ENCODE measurements at regions not wholly inside any gene's neighbourhood (a gene's known extent, or its start where the extent isn't known, plus 50 kb on each side); places are given as distances from the start of the nearest gene placed in this dataset.

DNA sequence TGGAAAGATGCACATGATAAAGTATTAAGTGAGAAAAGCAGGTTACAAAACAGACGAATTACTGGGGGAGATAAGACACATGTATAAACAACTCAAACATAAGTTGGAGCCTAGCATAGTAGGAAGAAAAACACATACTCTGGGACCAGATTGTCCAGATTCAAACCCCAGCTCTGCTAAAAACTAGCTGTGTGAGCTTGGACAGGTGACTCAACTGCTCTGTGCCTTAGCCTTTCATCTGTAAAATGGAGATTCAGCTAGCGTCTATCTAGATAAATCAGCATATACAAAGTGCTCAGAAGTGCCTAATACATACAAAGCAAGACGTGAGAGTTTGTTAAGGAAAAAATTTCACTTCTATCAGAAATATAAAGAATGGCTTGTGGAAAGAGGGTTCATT is 254.0 kb upstream of the POU3F1 start:
- no peak for FAIRE-seq
- no peak overlapping the region for H3K4me2 ChIP-seq (ENCODE audit: insufficient read depth, low read length)
- BruUV-seq (replicated peaks), result no TSS peak
- ChIA-PET CTCF (interaction anchor here (1.1 kb wide), 1 partner anchor 9 kb away, joined by 3 read pairs; no protein-coding TSS in a partner anchor), POLR2A (no interaction called here)
- H3K36me3 ChIP-seq (ENCODE audit: control insufficient read depth in 2 of 2, extremely low read depth in 1 of 2, insufficient read depth in 2 of 2, low read length in 2 of 2), result no peaks in the 10 kb centered on the region
- no peak for TF ChIP-seq MYC (IDR thresholded peaks at IDR 0.05; ENCODE audit: low read depth, low read length)
- no peak for TF ChIP-seq POLR2A (IDR thresholded peaks at IDR 0.05; ENCODE audit: low read depth, low read length)
- no peaks in the 10 kb centered on the region for H4K20me1 ChIP-seq (replicated peaks; ENCODE audit: control insufficient read depth, extremely low read depth, insufficient read depth, low read length)
- no peaks in the 10 kb centered on the region for H3K79me2 ChIP-seq (ENCODE audit: control insufficient read depth, insufficient read depth, low read length)
- no peak overlapping the region for H2AFZ ChIP-seq (ENCODE audit: low read depth, low read length)
- H3K4me1 ChIP-seq (ENCODE audit: control insufficient read depth, extremely low read depth, insufficient read depth, low read length), result no peaks in the 10 kb centered on the region
- no peak overlapping the region for H3K4me3 ChIP-seq (replicated peaks in 1 of 3; ENCODE audit: insufficient read depth in 1 of 3, low read depth in 1 of 3, low read length in 3 of 3)
- no peaks in the 10 kb centered on the region for H3K9me3 ChIP-seq (replicated peaks; ENCODE audit: control insufficient read depth, insufficient read depth, low read length)
- peaks cover 0 to 3% of the 10 kb centered on the region in 2 experiments for H3K27me3 ChIP-seq (ENCODE audit: control insufficient read depth in 2 of 2, insufficient read depth in 2 of 2, low read length in 2 of 2)
- H3K27ac ChIP-seq (ENCODE audit: insufficient read depth, low read depth, low read length), result no peak overlapping the region
- no peak overlapping the region for H3K9ac ChIP-seq (replicated peaks; ENCODE audit: extremely low read depth, insufficient read depth, low read length)
- no peaks in the 10 kb centered on the region for H3K9me1 ChIP-seq (replicated peaks; ENCODE audit: control insufficient read depth, extremely low read depth, insufficient read depth, low read length)
- intact Hi-C loops (cut with micrococcal nuclease) (no loop called here), dilution Hi-C loops (cut with MboI; ENCODE audit: extremely low pct_ligation_motif_present, low sequenced_read_pairs) (no loop called here)
- DNase-seq (ENCODE audit: low read depth, low spot score), result no peak

- Histone ChIP-seq H4K20me1 (replicated peaks; ENCODE audit: control insufficient read depth, extremely low read depth, insufficient read depth, low read length) (no peaks in the 10 kb centered on the region), H3K9me3 (replicated peaks; ENCODE audit: control insufficient read depth, insufficient read depth, low read length) (no peaks in the 10 kb centered on the region), H2AFZ (ENCODE audit: low read depth, low read length) (no peak overlapping the region), H3K27me3 (ENCODE audit: control insufficient read depth in 2 of 2, insufficient read depth in 2 of 2, low read length in 2 of 2) (peaks cover 0 to 1% of the 10 kb centered on the region in 2 experiments), H3K27ac (ENCODE audit: insufficient read depth, low read depth, low read length) (no peak overlapping the region), H3K4me3 (replicated peaks in 1 of 3; ENCODE audit: insufficient read depth in 1 of 3, low read depth in 1 of 3, low read length in 3 of 3) (no peak overlapping the region), H3K4me2 (ENCODE audit: insufficient read depth, low read length) (no peak overlapping the region), H3K9me1 (replicated peaks; ENCODE audit: control insufficient read depth, extremely low read depth, insufficient read depth, low read length) (no peaks in the 10 kb centered on the region), H3K79me2 (ENCODE audit: control insufficient read depth, insufficient read depth, low read length) (no peaks in the 10 kb centered on the region), H3K4me1 (ENCODE audit: control insufficient read depth, extremely low read depth, insufficient read depth, low read length) (no peaks in the 10 kb centered on the region), H3K9ac (replicated peaks; ENCODE audit: extremely low read depth, insufficient read depth, low read length) (no peak overlapping the region), H3K36me3 (ENCODE audit: control insufficient read depth in 2 of 2, extremely low read depth in 1 of 2, insufficient read depth in 2 of 2, low read length in 2 of 2) (no peaks in the 10 kb centered on the region)
- FAIRE-seq (no peak), DNase-seq (ENCODE audit: low read depth, low spot score) (no peak)
- intact Hi-C loops (cut with micrococcal nuclease), result no loop called here
- ChIA-PET CTCF (no interaction called here), POLR2A (no interaction called here)
- dilution Hi-C loops (cut with MboI; ENCODE audit: extremely low pct_ligation_motif_present, low sequenced_read_pairs), result no loop called here
- no peak for TF ChIP-seq FOS (IDR thresholded peaks at IDR 0.05; ENCODE audit: borderline replicate concordance, insufficient read depth, low read length)
- TF ChIP-seq, protein P1, sequence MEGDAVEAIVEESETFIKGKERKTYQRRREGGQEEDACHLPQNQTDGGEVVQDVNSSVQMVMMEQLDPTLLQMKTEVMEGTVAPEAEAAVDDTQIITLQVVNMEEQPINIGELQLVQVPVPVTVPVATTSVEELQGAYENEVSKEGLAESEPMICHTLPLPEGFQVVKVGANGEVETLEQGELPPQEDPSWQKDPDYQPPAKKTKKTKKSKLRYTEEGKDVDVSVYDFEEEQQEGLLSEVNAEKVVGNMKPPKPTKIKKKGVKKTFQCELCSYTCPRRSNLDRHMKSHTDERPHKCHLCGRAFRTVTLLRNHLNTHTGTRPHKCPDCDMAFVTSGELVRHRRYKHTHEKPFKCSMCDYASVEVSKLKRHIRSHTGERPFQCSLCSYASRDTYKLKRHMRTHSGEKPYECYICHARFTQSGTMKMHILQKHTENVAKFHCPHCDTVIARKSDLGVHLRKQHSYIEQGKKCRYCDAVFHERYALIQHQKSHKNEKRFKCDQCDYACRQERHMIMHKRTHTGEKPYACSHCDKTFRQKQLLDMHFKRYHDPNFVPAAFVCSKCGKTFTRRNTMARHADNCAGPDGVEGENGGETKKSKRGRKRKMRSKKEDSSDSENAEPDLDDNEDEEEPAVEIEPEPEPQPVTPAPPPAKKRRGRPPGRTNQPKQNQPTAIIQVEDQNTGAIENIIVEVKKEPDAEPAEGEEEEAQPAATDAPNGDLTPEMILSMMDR (IDR thresholded peaks at IDR 0.05; ENCODE audit: extremely low read depth in 1 of 2, insufficient read depth in 1 of 2, low read depth in 1 of 2, low read length in 2 of 2), result no peak
- TF ChIP-seq EZH2 (IDR thresholded peaks at IDR 0.05; ENCODE audit: borderline replicate concordance, low read depth, low read length, severe bottlenecking), result no peak
- no peak for TF ChIP-seq GATA2 (IDR thresholded peaks at IDR 0.05; ENCODE audit: insufficient read depth, insufficient read length, low read depth, low read length)
- TF ChIP-seq MYC (IDR thresholded peaks at IDR 0.05; ENCODE audit: low read depth, low read length), result no peak
- TF ChIP-seq POLR2A (IDR thresholded peaks at IDR 0.05; ENCODE audit: low read depth, low read length), result no peak
- TF ChIP-seq, protein P2, sequence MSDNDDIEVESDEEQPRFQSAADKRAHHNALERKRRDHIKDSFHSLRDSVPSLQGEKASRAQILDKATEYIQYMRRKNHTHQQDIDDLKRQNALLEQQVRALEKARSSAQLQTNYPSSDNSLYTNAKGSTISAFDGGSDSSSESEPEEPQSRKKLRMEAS (IDR thresholded peaks at IDR 0.05; ENCODE audit: insufficient read depth, insufficient read length), result no peak
- no peak for TF ChIP-seq JUN (IDR thresholded peaks at IDR 0.05; ENCODE audit: borderline replicate concordance, insufficient read depth, insufficient read length, low read depth)
- TF ChIP-seq POLR2AphosphoS5 (IDR thresholded peaks at IDR 0.05; ENCODE audit: insufficient read depth, low read depth, low read length), result no peak
- no TSS peak for BruUV-seq (replicated peaks)
Measured at GRCh38 chr1:38297842-38298241, 251.2 kb upstream of the POU3F1 start.
